HG03064 (cell line): ENCODE measurements at regions not wholly inside any gene's neighbourhood (a gene's known extent, or its start where the extent isn't known, plus 50 kb on each side); places are given as distances from the start of the nearest gene placed in this dataset.
"Not testable (repeated sequence)": the region's sequence is repeated elsewhere in the genome, so short reads cannot be mapped to it uniquely, and the experiment has no call there.

Experiments used
- ATAC-seq: cut with Tn5 transposase; IDR thresholded peaks from one replicate; pipeline ENCODE4 v1.9.1; 2021; ENCODE audit warnings: low read depth; ENCODE audit not compliant: unreplicated experiment

- no peak for ATAC-seq
Observed at GRCh38 chr2:175383286-175383685, 201.8 kb upstream of the ATP5MC3 start.

- ATAC-seq = no peak
Observed at GRCh38 chr2:175373729-175374128, 192.2 kb upstream of the ATP5MC3 start.

GRCh38 chr2:175372704-175373701, 191.5 kb upstream of the ATP5MC3 start:
- ATAC-seq = no peak

- no peak for ATAC-seq
Observed at GRCh38 chr2:175371378-175371777, 189.9 kb upstream of the ATP5MC3 start.

- ATAC-seq = no peak
Observed at GRCh38 chr2:175366815-175367214, 185.3 kb upstream of the ATP5MC3 start.

DNA sequence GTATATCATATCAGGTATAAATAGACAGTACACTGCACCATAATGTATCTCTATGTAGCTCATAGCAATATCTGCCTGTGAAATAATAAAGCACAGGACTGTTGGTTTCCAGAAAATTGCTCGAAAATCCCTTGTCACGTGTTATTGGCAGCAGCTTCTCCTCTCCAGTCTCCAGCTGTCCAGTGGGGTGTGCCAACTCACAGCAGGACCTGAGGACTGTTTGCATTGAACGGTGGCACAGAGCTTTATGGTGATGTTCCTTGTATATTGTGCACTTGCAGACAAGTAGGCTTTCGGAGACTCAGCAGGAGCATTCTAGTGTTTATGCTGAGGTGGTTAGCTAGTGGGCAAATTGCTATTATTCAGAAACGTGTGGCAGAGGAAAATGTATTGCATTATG, 182.2 kb upstream of the ATP5MC3 start:
- ATAC-seq = no peak

GRCh38 chr2:175362331-175362730, 180.8 kb upstream of the ATP5MC3 start:
- ATAC-seq = no peak

DNA sequence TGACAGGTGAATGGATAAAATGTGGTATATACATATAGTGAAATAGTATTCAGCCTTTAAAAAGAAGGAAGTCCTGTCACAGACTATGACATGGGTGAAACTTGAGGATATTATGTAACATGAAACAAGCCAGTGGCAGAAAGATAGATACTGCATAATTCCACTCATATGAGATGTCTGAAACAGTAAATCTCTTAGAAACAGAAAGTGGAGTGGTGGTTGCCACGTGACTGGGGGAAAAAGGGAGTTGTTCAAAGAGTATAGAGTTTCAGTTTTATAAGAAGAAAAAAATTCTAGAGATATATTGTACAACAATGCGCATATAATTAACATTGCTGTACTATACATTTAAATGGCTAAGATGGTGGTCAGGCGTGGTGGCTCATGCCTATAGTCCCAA, 178.2 kb upstream of the ATP5MC3 start:
- ATAC-seq = no peak

- no peak for ATAC-seq
Observed at GRCh38 chr2:175356901-175357300, 175.4 kb upstream of the ATP5MC3 start.

GRCh38 chr2:175355246-175355645, 173.7 kb upstream of the ATP5MC3 start:
- ATAC-seq = no peak

GRCh38 chr2:175353275-175353674, 171.8 kb upstream of the ATP5MC3 start:
- ATAC-seq = no peak

- ATAC-seq = no peak
Observed at GRCh38 chr2:175351512-175351911, 170.0 kb upstream of the ATP5MC3 start.

DNA sequence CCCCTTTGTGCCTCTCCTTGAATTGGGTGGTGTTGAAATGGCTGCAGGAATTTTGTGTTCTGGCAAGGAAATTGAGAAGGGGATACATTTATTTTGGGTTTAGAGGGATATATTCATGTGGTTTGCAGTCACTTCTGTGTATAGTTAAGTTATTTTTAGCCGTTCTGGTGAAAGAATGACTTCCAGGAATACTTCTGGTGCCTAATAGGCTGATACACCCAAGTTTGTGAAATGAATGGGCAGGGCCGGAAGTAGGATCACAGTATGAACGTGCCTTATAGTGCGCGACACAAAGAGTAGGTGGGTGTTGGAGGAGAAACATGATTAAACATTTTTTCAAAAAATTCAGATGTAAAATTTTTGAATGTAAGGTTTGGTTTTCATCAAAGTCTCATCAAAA, 168.6 kb upstream of the ATP5MC3 start:
- no peak for ATAC-seq

DNA sequence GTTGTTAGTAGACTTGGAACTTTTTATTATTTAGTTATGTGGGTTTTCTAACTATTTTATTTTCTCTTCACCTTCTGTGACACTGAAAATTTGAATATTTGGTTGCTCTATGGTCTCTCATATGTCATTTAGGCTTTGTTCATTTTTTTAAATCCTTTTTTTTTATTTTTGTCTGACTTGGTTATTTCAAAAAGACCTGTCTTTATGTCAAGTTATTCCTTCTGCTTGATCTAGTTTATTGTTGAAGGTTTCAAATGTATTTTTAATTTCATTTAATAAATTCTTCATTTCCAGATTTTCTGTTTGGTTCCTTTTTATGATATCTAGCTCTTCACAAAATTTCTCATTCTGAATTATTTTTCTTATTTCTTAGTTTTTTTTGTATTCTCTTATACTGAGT, 160.6 kb upstream of the ATP5MC3 start:
- ATAC-seq = no peak

- no peak for ATAC-seq
Observed at GRCh38 chr2:175330195-175330594, 148.7 kb upstream of the ATP5MC3 start.

- ATAC-seq = no peak
Observed at GRCh38 chr2:175326801-175327200, 145.3 kb upstream of the ATP5MC3 start.

DNA sequence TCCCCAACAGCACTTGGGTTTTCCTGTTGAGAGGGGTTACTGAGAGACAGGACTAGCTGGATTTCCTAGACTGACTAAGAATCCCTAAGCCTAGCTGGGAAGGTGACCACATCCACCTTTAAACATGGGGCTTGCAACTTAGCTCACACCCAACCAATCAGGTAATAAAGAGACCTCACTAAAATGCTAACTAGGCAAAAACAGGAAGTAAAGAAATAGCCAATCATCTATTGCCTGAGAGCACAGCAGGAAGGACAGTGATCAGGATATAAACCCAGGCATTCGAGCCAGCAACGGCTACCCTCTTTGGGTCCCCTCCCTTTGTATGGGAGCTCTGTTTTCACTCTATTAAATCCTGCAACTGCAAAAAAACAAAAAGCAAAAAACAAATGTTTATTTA, 144.7 kb upstream of the ATP5MC3 start:
- not testable (repeated sequence) for ATAC-seq

- ATAC-seq = no peak
Observed at GRCh38 chr2:175323162-175323561, 141.7 kb upstream of the ATP5MC3 start.

DNA sequence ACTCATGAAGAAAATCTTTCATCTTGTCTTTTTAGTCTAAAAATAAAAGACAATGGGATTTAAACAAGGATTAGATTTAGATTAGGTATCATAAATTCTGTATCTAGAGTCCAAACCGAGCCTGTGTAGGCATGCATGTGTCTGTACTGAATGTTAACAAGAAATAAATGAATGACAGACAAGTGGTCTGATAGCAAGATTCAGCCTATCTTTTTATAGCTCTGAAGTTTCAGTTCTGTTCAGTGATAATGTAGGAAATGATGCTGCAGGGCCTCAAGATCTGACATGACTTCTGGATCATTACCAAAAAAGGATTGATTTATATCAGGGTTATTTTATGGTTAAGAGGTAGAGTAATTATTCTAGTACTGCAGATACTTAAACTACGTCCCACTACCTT, 137.0 kb upstream of the ATP5MC3 start:
- ATAC-seq = no peak

DNA sequence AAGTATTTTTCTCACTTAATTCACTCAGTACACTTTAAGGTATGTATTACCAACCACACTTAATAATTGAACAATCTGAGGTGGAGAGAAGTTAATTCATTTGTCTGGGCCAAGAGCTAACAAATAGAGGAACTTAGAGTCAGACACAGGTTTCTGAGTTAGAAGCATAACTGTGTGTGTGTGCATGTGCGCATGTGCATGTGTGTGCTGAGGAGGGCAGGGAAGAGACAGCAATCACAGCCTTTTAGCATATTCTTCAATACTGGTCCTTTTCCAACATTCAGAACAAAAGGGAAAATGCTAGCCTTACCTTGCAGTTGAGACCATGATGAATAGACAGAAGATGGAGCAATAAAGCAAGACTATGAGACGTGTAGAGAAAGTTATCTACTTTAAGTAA, 136.2 kb upstream of the ATP5MC3 start:
- no peak for ATAC-seq

GRCh38 chr2:175312137-175312536, 130.6 kb upstream of the ATP5MC3 start:
- ATAC-seq = no peak

DNA sequence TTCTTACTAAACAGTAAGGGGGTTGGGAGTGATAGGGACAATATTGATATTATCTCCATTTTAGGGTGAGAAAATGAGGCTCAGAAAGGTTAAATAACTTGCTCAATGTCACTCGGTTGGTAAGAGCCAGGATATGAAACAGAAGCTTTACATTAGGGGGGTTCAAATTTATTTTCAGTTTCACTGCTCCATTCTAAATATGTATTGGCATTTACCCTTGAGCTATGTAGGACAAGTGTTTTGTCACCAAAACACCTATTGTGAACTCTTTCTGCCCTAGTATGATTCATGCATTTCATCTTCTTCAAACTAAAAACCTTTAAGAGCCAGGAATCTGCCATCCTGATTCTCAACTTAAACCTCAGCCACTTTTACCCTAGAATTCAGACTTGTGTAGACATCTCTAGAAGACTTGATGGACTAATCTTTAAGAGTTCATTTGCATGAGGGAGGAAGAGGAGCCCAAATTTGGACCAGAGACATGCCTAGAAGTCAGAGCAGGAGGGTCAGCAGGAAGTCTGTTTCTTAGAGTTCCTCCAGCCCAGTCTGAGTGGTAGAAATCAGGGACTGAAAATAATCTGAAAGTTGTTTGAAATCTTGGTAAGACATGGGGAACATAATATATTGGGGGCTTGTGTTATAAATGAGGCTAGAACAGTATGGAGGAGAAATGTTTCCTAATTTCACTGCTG, 129.4 kb upstream of the ATP5MC3 start:
- ATAC-seq = no peak
